DMS114 treated with DMSO at 0.1 percent for 48 hours (cell line): ENCODE measurements at regions not wholly inside any gene's neighbourhood (a gene's known extent, or its start where the extent isn't known, plus 50 kb on each side); places are given as distances from the start of the nearest gene placed in this dataset.

ENCODE experiments used
- DNase-seq: peaks from one replicate; lab custom pipeline; 2025; ENCODE audit not compliant: unreplicated experiment; lab: John Stamatoyannopoulos, UW

DNA sequence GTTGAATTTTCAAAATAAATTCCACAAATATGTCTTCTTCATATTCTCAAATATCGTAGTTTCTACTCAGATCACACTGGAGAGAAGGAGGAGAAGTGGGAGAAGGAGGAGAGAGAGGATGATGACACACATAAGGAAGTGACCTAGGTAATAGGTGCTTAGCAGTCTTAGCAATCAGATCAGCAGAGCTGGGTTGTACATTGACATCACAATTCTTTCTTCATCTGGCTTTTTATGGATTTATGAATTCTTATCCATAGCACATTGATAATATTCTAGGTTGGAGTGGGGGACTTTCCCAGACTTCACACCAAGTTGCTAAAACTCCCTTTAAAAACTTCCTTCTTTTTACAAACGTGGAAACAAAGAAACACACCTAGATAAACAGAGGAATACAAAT lies 86.9 kb downstream of the FGF9 start:
- DNase-seq, result no peak

DNA sequence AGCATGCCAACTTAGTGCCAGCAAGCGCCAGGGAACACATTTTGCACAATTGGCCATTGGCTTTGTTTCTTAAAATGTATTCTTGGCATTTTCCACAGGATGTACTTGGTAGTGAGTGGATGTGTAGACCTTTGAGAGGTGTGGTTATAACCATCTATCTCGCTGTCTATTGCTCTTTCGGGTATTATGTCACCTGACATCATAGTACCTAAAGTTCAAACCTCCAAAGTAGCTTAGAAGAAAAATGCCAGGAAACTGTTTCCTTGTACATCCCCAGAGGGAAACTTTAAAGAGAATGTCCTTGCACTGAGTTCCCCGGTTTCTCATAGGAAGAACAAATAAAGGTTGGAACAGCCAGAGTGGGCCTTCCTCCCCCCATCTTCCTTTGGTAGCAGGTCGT lies 87.6 kb downstream of the FGF9 start:
- DNase-seq, result no peak

GRCh38 chr13:21759463-21759862 lies 88.6 kb downstream of the FGF9 start:
- no peak for DNase-seq

DNA sequence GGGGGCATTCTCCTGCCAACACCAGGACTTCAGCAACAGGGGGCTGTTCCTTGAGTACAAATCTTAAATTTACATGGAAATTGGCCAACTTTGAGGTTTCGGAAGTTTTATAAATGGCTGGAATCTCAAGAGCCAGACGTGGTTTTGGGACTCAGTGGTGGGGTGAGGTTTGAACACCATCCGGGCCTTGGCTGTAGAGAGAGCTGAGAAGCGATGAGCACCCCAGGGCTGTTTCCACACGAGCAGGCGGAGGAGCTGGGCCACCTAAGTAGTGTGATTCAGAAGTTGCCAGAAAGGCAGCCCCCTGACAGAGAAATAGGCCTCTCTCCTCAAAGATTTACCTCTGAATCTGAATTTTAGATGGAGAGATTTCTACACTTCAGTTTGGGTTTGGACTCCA lies 89.0 kb downstream of the FGF9 start:
- DNase-seq, result no peak

DNA sequence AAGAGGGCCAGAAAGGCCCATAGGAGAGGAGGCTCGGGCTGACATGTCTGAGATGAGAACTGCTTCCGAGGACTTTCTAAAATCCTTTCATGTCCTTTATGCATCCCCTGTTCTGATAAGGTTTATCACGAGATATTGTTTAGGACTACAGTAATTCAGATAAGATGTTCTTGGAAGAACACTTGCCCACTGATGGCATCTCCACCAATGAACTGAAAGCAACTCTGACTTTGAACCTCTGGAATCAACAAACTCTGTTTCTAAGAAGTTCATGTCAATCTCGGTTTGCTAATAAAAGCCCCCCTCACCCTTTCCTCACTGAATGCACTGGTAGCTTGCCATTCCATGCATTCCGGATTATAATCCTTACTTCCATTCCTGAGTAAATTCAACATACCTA lies 90.9 kb downstream of the FGF9 start:
- no peak for DNase-seq

DNA sequence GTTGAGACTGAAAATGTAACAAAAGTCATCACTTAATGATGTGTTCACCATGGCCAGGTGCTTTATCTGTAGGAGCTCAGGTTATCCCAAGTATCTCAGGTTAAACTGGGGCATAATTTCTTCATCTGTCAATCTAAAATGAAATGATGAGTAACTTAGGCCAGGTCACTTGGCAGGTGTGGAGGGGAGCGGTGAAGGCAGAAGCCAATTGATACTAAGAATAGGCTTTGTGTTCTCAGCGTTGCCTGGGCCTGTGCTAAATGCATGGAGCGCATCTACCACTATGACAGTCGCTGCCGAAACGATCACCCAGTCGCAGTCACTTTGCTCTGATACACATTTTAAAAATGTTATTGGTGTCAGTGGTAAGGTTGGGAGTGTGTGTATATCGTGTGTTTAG lies 91.6 kb downstream of the FGF9 start:
- DNase-seq, result no peak

DNA sequence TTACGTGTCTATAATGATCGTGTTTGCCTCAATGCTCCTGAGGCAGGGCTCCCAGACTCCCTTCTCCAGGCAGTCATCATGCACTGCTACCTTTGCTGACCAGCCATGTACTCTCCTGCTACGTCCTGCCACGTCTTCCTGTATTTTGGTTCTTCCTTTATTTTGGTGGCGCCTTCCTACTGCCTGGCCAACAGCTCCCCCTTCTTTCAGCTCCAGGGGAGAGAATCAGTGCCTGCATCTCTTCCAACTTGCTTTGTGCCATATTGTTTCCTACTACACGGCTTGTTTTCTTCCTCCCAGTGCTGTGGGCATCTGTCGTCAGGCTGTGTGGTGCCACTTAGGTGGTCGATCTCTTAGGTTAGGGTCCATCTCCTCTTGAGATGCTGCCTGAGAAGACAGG lies 96.2 kb downstream of the FGF9 start:
- DNase-seq, result no peak

GRCh38 chr13:21771075-21771474 lies 100.2 kb downstream of the FGF9 start:
- DNase-seq, result no peak

DNA sequence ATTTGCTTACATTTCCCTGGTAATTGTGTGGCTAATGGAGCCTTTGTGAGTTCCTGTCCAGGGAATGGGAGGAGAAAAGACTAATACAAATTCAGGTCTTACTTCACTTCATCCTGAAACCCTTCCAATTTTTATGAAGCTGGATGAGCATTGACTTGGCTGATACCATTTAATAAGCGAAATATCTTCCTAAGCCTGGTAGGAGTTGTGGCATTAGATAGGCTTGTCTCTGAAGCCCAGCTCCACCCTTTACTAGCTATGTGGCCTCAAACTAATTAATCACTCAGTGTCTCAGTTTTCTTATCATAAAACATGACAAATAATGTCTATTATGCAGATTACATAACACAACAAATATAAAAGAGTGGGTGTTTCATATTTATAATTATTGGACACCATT lies 106.3 kb downstream of the FGF9 start:
- DNase-seq, result no peak

DNA sequence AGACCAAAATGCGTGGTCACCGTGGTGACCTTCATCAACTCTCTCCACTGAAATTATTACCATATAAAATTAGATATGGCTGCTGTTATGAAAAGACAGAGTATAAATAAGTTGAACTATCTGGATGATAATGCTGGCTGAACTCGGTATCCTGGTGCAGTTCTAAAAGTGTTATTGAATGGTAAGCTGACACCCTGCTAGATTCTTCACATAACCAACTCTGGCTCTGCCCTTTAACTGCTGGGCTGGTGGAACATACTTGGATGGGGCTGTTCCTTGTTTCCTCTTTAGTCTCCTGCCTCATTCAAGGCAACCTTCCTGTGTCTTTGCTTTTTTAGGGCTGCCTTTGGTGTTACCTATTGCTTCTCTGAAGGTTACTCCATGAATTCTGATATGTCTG lies 106.9 kb downstream of the FGF9 start:
- DNase-seq, result no peak

DNA sequence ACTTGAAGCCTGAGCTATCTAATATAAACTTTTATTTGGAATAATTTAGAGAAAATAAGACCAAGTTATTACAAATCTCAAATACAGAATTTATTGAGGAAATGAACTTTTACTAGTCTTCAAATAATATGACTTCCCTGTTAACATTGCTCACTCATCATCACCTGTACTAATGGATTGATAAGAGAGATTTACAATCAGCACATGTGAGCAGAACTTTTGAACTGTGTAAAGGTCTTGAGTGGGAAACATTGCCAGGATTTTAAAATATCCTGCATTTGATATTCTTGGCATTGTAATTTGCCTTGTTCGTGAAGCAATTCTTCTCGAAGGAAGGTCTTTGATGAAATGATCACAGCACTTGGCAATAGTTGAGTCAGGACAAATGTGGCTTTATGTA lies 111.9 kb downstream of the FGF9 start:
- DNase-seq, result no peak

DNA sequence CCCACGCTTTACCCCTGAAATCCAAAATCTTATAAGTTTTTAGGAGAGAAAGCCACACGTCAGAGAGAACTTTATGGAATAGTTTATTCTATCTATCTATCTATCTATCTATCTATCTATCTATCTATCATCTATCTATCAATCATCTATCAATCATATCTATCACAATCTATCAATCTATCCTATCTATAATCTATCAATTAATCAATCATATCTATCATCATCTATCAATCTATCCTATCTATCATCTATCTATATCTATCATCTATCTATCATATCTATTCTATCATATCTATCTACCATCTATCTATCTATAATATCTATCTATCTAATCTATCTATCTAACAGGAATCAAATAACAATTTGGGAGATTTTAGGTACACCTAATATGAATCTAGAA lies 115.1 kb downstream of the FGF9 start:
- no peak for DNase-seq

GRCh38 chr13:21796066-21796465 lies 125.2 kb downstream of the FGF9 start:
- DNase-seq, result no peak

GRCh38 chr13:21796775-21797514 lies 126.1 kb downstream of the FGF9 start:
- no peak for DNase-seq

GRCh38 chr13:21797736-21798135 lies 126.9 kb downstream of the FGF9 start:
- no peak for DNase-seq

DNA sequence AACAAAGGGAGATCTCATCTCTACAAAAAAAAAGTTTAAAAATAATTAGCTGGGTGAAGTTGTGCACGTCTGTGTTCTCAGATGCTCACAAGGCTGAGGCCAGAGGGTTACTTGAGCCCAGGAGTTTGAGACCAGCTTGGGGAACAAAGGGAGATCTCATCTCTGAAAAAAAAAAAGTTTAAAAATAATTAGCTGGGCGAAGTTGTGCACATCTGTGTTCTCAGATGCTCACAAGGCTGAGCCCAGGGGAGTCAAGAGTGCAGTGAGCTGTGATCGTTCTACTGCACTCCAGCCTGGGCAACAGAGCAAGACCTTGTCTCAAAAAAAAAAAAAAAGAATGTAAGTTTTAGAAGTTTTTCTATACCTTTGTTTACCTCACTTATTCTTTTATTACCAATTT lies 127.3 kb downstream of the FGF9 start:
- DNase-seq, result no peak

- no peak for DNase-seq
Measured at GRCh38 chr13:21799671-21800070, 128.8 kb downstream of the FGF9 start.

DNA sequence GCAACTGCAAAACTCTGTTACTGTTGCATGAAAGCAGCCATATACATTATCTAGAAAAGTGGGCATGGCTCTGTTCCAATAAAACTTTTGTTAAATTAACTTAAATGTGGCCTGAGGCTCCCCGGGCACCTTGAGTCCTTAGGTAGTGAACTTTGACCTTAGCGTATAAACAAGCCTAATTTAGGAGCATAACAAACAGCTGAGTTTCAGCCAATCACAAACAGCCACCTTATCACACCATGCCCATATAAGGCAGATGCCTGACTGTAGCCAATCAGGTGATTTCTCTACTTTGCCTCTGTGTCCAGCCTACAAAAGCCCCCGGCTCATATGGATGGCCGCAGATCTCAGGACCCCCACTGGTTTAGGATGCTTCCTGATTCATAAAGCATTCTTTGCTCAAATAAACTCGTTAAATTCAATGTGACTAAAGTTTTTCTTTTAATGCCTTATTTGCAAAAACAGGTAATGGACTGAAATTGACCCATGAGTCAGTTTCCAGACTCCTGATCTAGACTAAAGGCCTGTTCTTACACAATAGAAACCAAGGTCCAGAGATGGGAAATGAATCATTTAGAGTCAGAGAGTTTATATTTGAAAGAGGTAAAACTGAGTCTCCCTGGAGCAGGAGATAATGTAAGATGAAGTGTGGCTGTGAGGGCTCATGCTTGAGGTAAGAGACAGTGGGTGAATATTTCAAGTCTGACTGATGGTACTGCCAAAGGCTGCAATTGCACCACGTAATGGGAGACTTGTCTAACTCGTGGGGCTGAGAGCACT lies 130.2 kb downstream of the FGF9 start:
- DNase-seq, result no peak

DNA sequence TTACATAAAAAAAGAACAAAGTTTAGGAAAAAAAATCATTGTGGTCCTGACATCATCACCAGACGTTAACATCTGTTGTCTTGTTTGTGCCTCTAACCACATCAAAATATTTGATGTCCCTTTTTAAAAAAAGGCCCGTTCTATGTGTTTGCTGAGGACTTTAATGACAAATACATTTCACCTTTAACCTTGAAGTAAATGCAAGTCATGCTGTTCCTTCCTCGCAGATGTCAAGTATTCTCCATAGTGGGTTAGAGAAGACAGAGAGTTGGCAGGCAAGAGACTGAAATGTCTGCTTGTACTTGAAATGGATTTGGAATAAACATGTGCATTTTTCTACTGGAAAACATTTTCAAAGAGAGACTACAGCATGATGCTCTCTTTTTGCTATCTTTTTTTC lies 134.9 kb downstream of the FGF9 start:
- no peak for DNase-seq

- DNase-seq, result no peak
Measured at GRCh38 chr13:21812192-21812626, 141.3 kb downstream of the FGF9 start.

DNA sequence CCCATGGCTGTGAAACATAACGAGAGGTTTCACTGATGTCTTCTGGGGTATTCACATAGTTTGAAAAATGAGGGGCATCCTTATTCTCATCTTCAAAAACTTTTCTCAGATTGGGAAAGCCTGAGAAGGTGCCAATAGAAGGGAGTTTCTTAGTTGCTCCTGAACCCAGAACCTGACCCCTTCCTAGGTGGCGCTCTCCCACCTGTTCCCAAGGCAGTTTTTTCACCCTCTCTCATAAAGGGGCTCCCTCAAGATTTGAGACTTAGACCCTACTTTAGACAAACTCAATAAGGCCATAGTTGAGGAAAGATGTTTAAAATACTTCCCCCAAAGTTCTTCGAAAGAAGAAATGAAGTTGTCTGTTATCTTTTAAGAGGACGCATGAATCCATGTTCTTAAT lies 142.2 kb downstream of the FGF9 start:
- no peak for DNase-seq

GRCh38 chr13:21813844-21814243 lies 143.0 kb downstream of the FGF9 start:
- DNase-seq, result no peak

- no peak for DNase-seq
Measured at GRCh38 chr13:21814604-21815003, 143.7 kb downstream of the FGF9 start.
